Activated CD4-positive, alpha-beta T cell treated with anti-CD3 and anti-CD28 coated beads, Interleukin-10, Interleukin-2, amounts not matched to agents 100 ng/mL and 50 ng/mL, durations not matched to agents 16 hours and 8 hours (primary cell): ENCODE measurements at regions not wholly inside any gene's neighbourhood (a gene's known extent, or its start where the extent isn't known, plus 50 kb on each side); places are given as distances from the start of the nearest gene placed in this dataset.

ENCODE experiments used
- DNase-seq: peaks from one replicate; pipeline ENCODE4 v3.0.0-alpha.2; 2020

- no peak for DNase-seq
These were observed 89.0 kb upstream of the GALNT5 start for GRCh38 chr2:157168501-157168900.

- DNase-seq: no peak
These were observed 87.6 kb upstream of the GALNT5 start for GRCh38 chr2:157169889-157170288.

- DNase-seq: no peak
These were observed 87.2 kb upstream of the GALNT5 start for GRCh38 chr2:157170299-157170698.

- no peak for DNase-seq
These were observed 85.3 kb upstream of the GALNT5 start for GRCh38 chr2:157172239-157172638.

- DNase-seq: no peak
These were observed 84.5 kb upstream of the GALNT5 start for GRCh38 chr2:157172866-157173578.

- DNase-seq: no peak
These were observed 83.7 kb upstream of the GALNT5 start for GRCh38 chr2:157173740-157174184.

- no peak for DNase-seq
These were observed 83.2 kb upstream of the GALNT5 start for GRCh38 chr2:157174321-157174720.

- no peak for DNase-seq
These were observed 80.9 kb upstream of the GALNT5 start for GRCh38 chr2:157176602-157177001.

GRCh38 chr2:157178874-157179273 lies 78.6 kb upstream of the GALNT5 start:
- no peak for DNase-seq

GRCh38 chr2:157179324-157180105 lies 78.0 kb upstream of the GALNT5 start:
- DNase-seq: no peak

GRCh38 chr2:157180359-157180758 lies 77.1 kb upstream of the GALNT5 start:
- no peak for DNase-seq

- no peak for DNase-seq
These were observed 76.3 kb upstream of the GALNT5 start for GRCh38 chr2:157181234-157181633.

GRCh38 chr2:157182204-157182709 lies 75.2 kb upstream of the GALNT5 start:
- DNase-seq: no peak

- peak; percentile 8 for DNase-seq
These were observed 74.6 kb upstream of the GALNT5 start for GRCh38 chr2:157182834-157183396.

GRCh38 chr2:157184161-157184895 lies 73.2 kb upstream of the GALNT5 start:
- no peak for DNase-seq

GRCh38 chr2:157185476-157186227 lies 71.9 kb upstream of the GALNT5 start:
- DNase-seq: no peak

GRCh38 chr2:157190151-157190550 lies 67.4 kb upstream of the GALNT5 start:
- DNase-seq: no peak

- DNase-seq: no peak
These were observed 66.3 kb upstream of the GALNT5 start for GRCh38 chr2:157191186-157191585.

- DNase-seq: no peak
These were observed 64.8 kb upstream of the GALNT5 start for GRCh38 chr2:157192445-157193423.

- no peak for DNase-seq
These were observed 64.0 kb upstream of the GALNT5 start for GRCh38 chr2:157193461-157193860.

GRCh38 chr2:157194097-157194688 lies 63.3 kb upstream of the GALNT5 start:
- DNase-seq: peak; percentile 60
